Activated naive CD4-positive, alpha-beta T cell treated with anti-CD3 and anti-CD28 coated beads for 36 hours (primary cell): ENCODE measurements at regions not wholly inside any gene's neighbourhood (a gene's known extent, or its start where the extent isn't known, plus 50 kb on each side); places are given as distances from the start of the nearest gene placed in this dataset.
"Not testable (repeated sequence)": the region's sequence is repeated elsewhere in the genome, so short reads cannot be mapped to it uniquely, and the experiment has no call there.

Source experiments
- CTCF ChIA-PET: fragments of 350-600 bp; sonication (Branson Sonifier 250); formaldehyde crosslinking; loops from one replicate; lab custom pipeline; 2021; ENCODE audit warnings: antibody characterized with exemption; lab: Charles Lee
- DNase-seq: peaks from one replicate; pipeline ENCODE4 v3.0.0-alpha.2; 2020
- H3K27ac Mint-ChIP-seq: one replicate; pipeline ENCODE4 v1.8.0; 2021; ENCODE audit warnings: mild to moderate bottlenecking, mixed read lengths
- H3K27me3 Mint-ChIP-seq: one replicate; pipeline ENCODE4 v1.8.0; 2021; ENCODE audit warnings: low read depth, mixed read lengths
- H3K36me3 Mint-ChIP-seq: one replicate; pipeline ENCODE4 v1.8.0; 2021; ENCODE audit warnings: low read depth, mixed read lengths
- H3K4me1 Mint-ChIP-seq: one replicate; pipeline ENCODE4 v1.8.0; 2021; ENCODE audit warnings: low read depth, mixed read lengths
- H3K4me3 Mint-ChIP-seq: one replicate; pipeline ENCODE4 v1.8.0; 2021; ENCODE audit warnings: mild to moderate bottlenecking, moderate library complexity, mixed read lengths
- H3K9me3 Mint-ChIP-seq: one replicate; pipeline ENCODE4 v1.8.0; 2021; ENCODE audit warnings: mixed read lengths
- intact Hi-C: fragments of 100-400 bp; cut with micrococcal nuclease; formaldehyde crosslinking; loops from one replicate; pipeline ENCODE4 v1.15.1; 2023

GRCh38 chr1:148049115-148049496, 103.0 kb downstream of the NBPF11 start:
- H3K4me1 Mint-ChIP-seq, CTCF ChIA-PET, H3K27ac Mint-ChIP-seq, H3K36me3 Mint-ChIP-seq, intact Hi-C loops, H3K9me3 Mint-ChIP-seq, H3K27me3 Mint-ChIP-seq: not testable (repeated sequence)
- peak overlapping the region; percentile 75 for H3K4me3 Mint-ChIP-seq
- DNase-seq = peak; percentile 14

GRCh38 chr1:148048423-148049114, 103.5 kb downstream of the NBPF11 start:
- H3K36me3 Mint-ChIP-seq, H3K27me3 Mint-ChIP-seq, CTCF ChIA-PET, intact Hi-C loops, H3K9me3 Mint-ChIP-seq, H3K4me1 Mint-ChIP-seq: not testable (repeated sequence)
- Mint-ChIP-seq H3K27ac (peak overlapping the region; percentile 64), H3K4me3 (peak overlapping the region; percentile 75)
- DNase-seq = peak; percentile 46

GRCh38 chr1:148045872-148046271, 106.2 kb downstream of the NBPF11 start:
- H3K9me3 Mint-ChIP-seq, intact Hi-C loops, DNase-seq, H3K27me3 Mint-ChIP-seq, H3K4me3 Mint-ChIP-seq, CTCF ChIA-PET, H3K4me1 Mint-ChIP-seq, H3K27ac Mint-ChIP-seq, H3K36me3 Mint-ChIP-seq: not testable (repeated sequence)

GRCh38 chr1:148044495-148044894, 107.6 kb downstream of the NBPF11 start:
- H3K27ac Mint-ChIP-seq, H3K4me3 Mint-ChIP-seq, H3K27me3 Mint-ChIP-seq, H3K4me1 Mint-ChIP-seq, CTCF ChIA-PET, H3K9me3 Mint-ChIP-seq, intact Hi-C loops, H3K36me3 Mint-ChIP-seq, DNase-seq: not testable (repeated sequence)
